GM12892 (cell line): ENCODE measurements at regions not wholly inside any gene's neighbourhood (a gene's known extent, or its start where the extent isn't known, plus 50 kb on each side); places are given as distances from the start of the nearest gene placed in this dataset.
"Not testable (repeated sequence)": the region's sequence is repeated elsewhere in the genome, so short reads cannot be mapped to it uniquely, and the experiment has no call there.

ENCODE experiments used
- DNase-seq: peaks from one replicate; pipeline ENCODE4 v3.0.0; 2011; ENCODE audit not compliant: insufficient read length
- FAIRE-seq: peaks from 2 replicates; lab custom pipeline; 2011; peaks lifted over from hg19 to GRCh38; lab: Jason Lieb, UNC
- POLR2A ChIP-seq: IDR thresholded peaks from 2 replicates; pipeline ENCODE4 v1.6.1; 2011; ENCODE audit warnings: low read depth, low read length, control low read depth
- POLR2AphosphoS5 ChIP-seq: IDR thresholded peaks from 2 replicates; pipeline ENCODE4 v1.6.1; 2011; ENCODE audit warnings: low read depth, low read length, control low read depth
- TAF1 ChIP-seq: IDR thresholded peaks from 2 replicates; pipeline ENCODE4 v1.6.1; 2011; ENCODE audit warnings: low read depth, mild to moderate bottlenecking, control low read depth, low read length, borderline replicate concordance

- DNase-seq: no peak
- FAIRE-seq: no peak
- no peak for TF ChIP-seq POLR2AphosphoS5
- no peak for TF ChIP-seq TAF1
- no peak for TF ChIP-seq POLR2A
Observed at GRCh38 chr12:73072214-73072613, 800.0 kb downstream of the TRHDE start.

- DNase-seq: no peak
- TF ChIP-seq POLR2AphosphoS5: no peak
- no peak for TF ChIP-seq TAF1
- no peak for TF ChIP-seq POLR2A
- FAIRE-seq: no peak
Observed at GRCh38 chr12:73076760-73077159, 804.6 kb downstream of the TRHDE start.

- FAIRE-seq: no peak
- no peak for DNase-seq
- TF ChIP-seq POLR2A: no peak
- TF ChIP-seq POLR2AphosphoS5: no peak
- TF ChIP-seq TAF1: no peak
Observed at GRCh38 chr12:73083736-73084135, 811.6 kb downstream of the TRHDE start.

- FAIRE-seq: no peak
- TF ChIP-seq POLR2A (no peak), POLR2AphosphoS5 (no peak), TAF1 (no peak)
- DNase-seq: no peak
Observed at GRCh38 chr12:73106296-73106695, 834.1 kb downstream of the TRHDE start.

GRCh38 chr12:73106896-73107295, 834.7 kb downstream of the TRHDE start:
- no peak for TF ChIP-seq TAF1
- no peak for TF ChIP-seq POLR2AphosphoS5
- no peak for TF ChIP-seq POLR2A
- DNase-seq (no peak), FAIRE-seq (no peak)

- DNase-seq: no peak
- FAIRE-seq: no peak
- no peak for TF ChIP-seq POLR2AphosphoS5
- TF ChIP-seq TAF1: no peak
- no peak for TF ChIP-seq POLR2A
Observed at GRCh38 chr12:73110816-73111215, 838.6 kb downstream of the TRHDE start.

- TF ChIP-seq POLR2AphosphoS5 (no peak), TAF1 (no peak), POLR2A (no peak)
- no peak for DNase-seq
- no peak for FAIRE-seq
Observed at GRCh38 chr12:73112035-73112816, 840.1 kb downstream of the TRHDE start.

- TF ChIP-seq POLR2A: no peak
- no peak for TF ChIP-seq TAF1
- DNase-seq (no peak), FAIRE-seq (no peak)
Observed at GRCh38 chr12:73124480-73124879, 852.3 kb downstream of the TRHDE start.

- no peak for FAIRE-seq
- TF ChIP-seq POLR2AphosphoS5: no peak
- TF ChIP-seq POLR2A: no peak
- no peak for TF ChIP-seq TAF1
Observed at GRCh38 chr12:73125148-73125547, 853.0 kb downstream of the TRHDE start.

GRCh38 chr12:73136386-73136785, 864.2 kb downstream of the TRHDE start:
- FAIRE-seq: no peak
- no peak for DNase-seq
- TF ChIP-seq POLR2A (no peak), POLR2AphosphoS5 (no peak), TAF1 (no peak)

More at GRCh38 chr12:73125148-73125547, 853.0 kb downstream of the TRHDE start:
- no peak for DNase-seq

GRCh38 chr12:73139642-73140041, 867.5 kb downstream of the TRHDE start:
- not testable (repeated sequence) for FAIRE-seq, DNase-seq

GRCh38 chr12:73158341-73158740, 886.2 kb downstream of the TRHDE start:
- FAIRE-seq: no peak
- DNase-seq: no peak
- no peak for TF ChIP-seq POLR2A
- TF ChIP-seq POLR2AphosphoS5: no peak
- no peak for TF ChIP-seq TAF1

GRCh38 chr12:73159954-73160353, 887.8 kb downstream of the TRHDE start:
- TF ChIP-seq POLR2AphosphoS5: no peak
- DNase-seq (no peak), FAIRE-seq (no peak)
